NCI-H1436 (cell line): ENCODE measurements at regions not wholly inside any gene's neighbourhood (a gene's known extent, or its start where the extent isn't known, plus 50 kb on each side); places are given as distances from the start of the nearest gene placed in this dataset.
"Not testable (repeated sequence)": the region's sequence is repeated elsewhere in the genome, so short reads cannot be mapped to it uniquely, and the experiment has no call there.

Experiments used
- DNase-seq: peaks from one replicate; lab custom pipeline; 2025; lab: John Stamatoyannopoulos, UW

GRCh38 chr6:9101920-9102319 lies 666.6 kb upstream of the SLC35B3 start:
- no peak for DNase-seq

GRCh38 chr6:9100869-9101580 lies 665.7 kb upstream of the SLC35B3 start:
- DNase-seq, result no peak

- peak; percentile 67 for DNase-seq
Measured at GRCh38 chr6:9095729-9096128, 660.4 kb upstream of the SLC35B3 start.

- no peak for DNase-seq
Measured at GRCh38 chr6:9095137-9095536, 659.8 kb upstream of the SLC35B3 start.

- no peak for DNase-seq
Measured at GRCh38 chr6:9089724-9090123, 654.4 kb upstream of the SLC35B3 start.

- DNase-seq, result peak; percentile 71
Measured at GRCh38 chr6:9087470-9087869, 652.1 kb upstream of the SLC35B3 start.

- no peak for DNase-seq
Measured at GRCh38 chr6:9086331-9086730, 651.0 kb upstream of the SLC35B3 start.

- DNase-seq, result no peak
Measured at GRCh38 chr6:9085709-9086070, 650.3 kb upstream of the SLC35B3 start.

- DNase-seq, result no peak
Measured at GRCh38 chr6:9085054-9085708, 649.8 kb upstream of the SLC35B3 start.

GRCh38 chr6:9083108-9083507 lies 647.8 kb upstream of the SLC35B3 start:
- DNase-seq, result no peak

GRCh38 chr6:9066726-9067125 lies 631.4 kb upstream of the SLC35B3 start:
- no peak for DNase-seq

- no peak for DNase-seq
Measured at GRCh38 chr6:9064156-9064555, 628.8 kb upstream of the SLC35B3 start.

GRCh38 chr6:9062596-9062995 lies 627.3 kb upstream of the SLC35B3 start:
- DNase-seq, result no peak

GRCh38 chr6:9057937-9058336 lies 622.6 kb upstream of the SLC35B3 start:
- DNase-seq, result no peak

- DNase-seq, result no peak
Measured at GRCh38 chr6:9056556-9056955, 621.2 kb upstream of the SLC35B3 start.

GRCh38 chr6:9044426-9044825 lies 609.1 kb upstream of the SLC35B3 start:
- DNase-seq, result no peak

GRCh38 chr6:9040718-9041117 lies 605.4 kb upstream of the SLC35B3 start:
- no peak for DNase-seq

GRCh38 chr6:9039258-9039657 lies 603.9 kb upstream of the SLC35B3 start:
- DNase-seq, result no peak

- DNase-seq, result no peak
Measured at GRCh38 chr6:9028086-9028485, 592.7 kb upstream of the SLC35B3 start.

- no peak for DNase-seq
Measured at GRCh38 chr6:9025796-9026394, 590.5 kb upstream of the SLC35B3 start.

GRCh38 chr6:9025228-9025627 lies 589.9 kb upstream of the SLC35B3 start:
- no peak for DNase-seq

- not testable (repeated sequence) for DNase-seq
Measured at GRCh38 chr6:9024246-9024645, 588.9 kb upstream of the SLC35B3 start.

GRCh38 chr6:9020001-9020400 lies 584.7 kb upstream of the SLC35B3 start:
- no peak for DNase-seq

- no peak for DNase-seq
Measured at GRCh38 chr6:9009931-9010330, 574.6 kb upstream of the SLC35B3 start.
